ENCODE measurements at regions not wholly inside any gene's neighbourhood (a gene's known extent, or its start where the extent isn't known, plus 50 kb on each side); places are given as distances from the start of the nearest gene placed in this dataset.

GRCh38 chr1:105700723-105701122 lies 1355.8 kb upstream of the PRMT6 start:
- no peak overlapping the region for H3K4me3 ChIP-seq (ENCODE audit: control extremely low read depth in 1 of 5, extremely low read depth in 1 of 5, insufficient read depth in 1 of 5, low read depth in 2 of 5, low read length in 4 of 5)

DNA sequence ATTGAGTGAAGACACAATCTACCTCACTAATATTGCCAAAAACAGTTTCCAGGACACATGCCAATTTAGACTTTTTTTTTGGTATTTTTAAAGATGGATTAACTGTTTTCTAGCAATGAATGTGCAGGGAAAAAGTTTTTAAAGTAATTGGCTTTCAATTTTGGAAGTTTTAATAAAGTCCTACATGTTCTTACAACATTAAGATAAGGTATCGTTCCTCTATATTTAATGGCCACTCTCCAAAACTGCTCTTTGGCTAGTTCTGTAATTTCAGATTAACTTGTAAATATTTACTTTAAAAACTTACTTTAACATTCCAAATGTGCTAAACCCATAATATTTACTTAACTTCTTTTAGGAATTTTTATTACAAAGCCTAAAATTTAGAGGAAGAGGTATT lies 1332.2 kb upstream of the PRMT6 start:
- H3K27me3 ChIP-seq (replicated peaks in 1 of 4; ENCODE audit: control extremely low read depth in 1 of 4, control insufficient read depth in 3 of 4, insufficient read depth in 4 of 4, low read length in 3 of 4) = no peaks in the 10 kb centered on the region
- intact Hi-C loops (cut with micrococcal nuclease) = no loop called here
- Mint-ChIP-seq H3K9me3 (ENCODE audit: insufficient read depth) (no peaks in the 10 kb centered on the region), H3K4me1 (no peaks in the 10 kb centered on the region), H3K27me3 (no peaks in the 10 kb centered on the region), H3K27ac (no peak overlapping the region), H3K4me3 (no peak overlapping the region)
- no peaks in the 10 kb centered on the region for H4K20me1 ChIP-seq (ENCODE audit: control insufficient read depth, insufficient read depth, low read length, poor library complexity, severe bottlenecking)
- no peak overlapping the region for H3K4me3 ChIP-seq (ENCODE audit: control extremely low read depth in 1 of 5, extremely low read depth in 1 of 5, insufficient read depth in 1 of 5, low read depth in 2 of 5, low read length in 4 of 5)
- H3K4me1 ChIP-seq (ENCODE audit: control insufficient read depth in 2 of 2, insufficient read depth in 2 of 2, low read length in 2 of 2) = no peaks in the 10 kb centered on the region
- DNase-seq = no peak
- no peaks in the 10 kb centered on the region for H3K9me3 ChIP-seq (ENCODE audit: control extremely low read depth in 1 of 3, control insufficient read depth in 2 of 3, insufficient read depth in 1 of 3, low read length in 2 of 3)
- no peaks in the 10 kb centered on the region for H3K79me2 ChIP-seq (ENCODE audit: control insufficient read depth, insufficient read depth, low read length)
- no peak overlapping the region for H2AFZ ChIP-seq (ENCODE audit: insufficient read depth, low read depth, low read length, poor library complexity, severe bottlenecking)
- CTCF ChIA-PET = no interaction called here
- no peak overlapping the region for H3K27ac ChIP-seq (ENCODE audit: low read length in 2 of 2)
- no peak for TF ChIP-seq EZH2 (IDR thresholded peaks at IDR 0.05; ENCODE audit: borderline replicate concordance, insufficient read depth, low read depth, low read length, poor library complexity, severe bottlenecking)
- TF ChIP-seq CTCF (IDR thresholded peaks at IDR 0.05) = no peak
- H3K36me3 ChIP-seq (replicated peaks in 1 of 2; ENCODE audit: control extremely low read depth in 1 of 2, control insufficient read depth in 1 of 2, extremely low read depth in 1 of 2, insufficient read depth in 2 of 2, low read length in 1 of 2) = no peaks in the 10 kb centered on the region
- WGBS (ENCODE audit: insufficient coverage) = no CpG with 5 or more reads among the region's 1 CpG
- ATAC-seq (ENCODE audit: low read depth) = no peak
- H3K4me2 ChIP-seq (replicated peaks; ENCODE audit: low read depth, low read length, poor library complexity, severe bottlenecking) = no peak overlapping the region
- no peak overlapping the region for H3K9ac ChIP-seq (ENCODE audit: low read length)
- POLR2A ChIA-PET = no interaction called here

More at GRCh38 chr1:105700723-105701122, 1355.8 kb upstream of the PRMT6 start:
- no peaks in the 10 kb centered on the region for H3K36me3 ChIP-seq (replicated peaks in 1 of 2; ENCODE audit: control extremely low read depth in 1 of 2, control insufficient read depth in 1 of 2, extremely low read depth in 1 of 2, insufficient read depth in 2 of 2, low read length in 1 of 2)
- ATAC-seq (ENCODE audit: low read depth) (no peak), DNase-seq (no peak)
- H3K4me1 ChIP-seq (ENCODE audit: control insufficient read depth in 2 of 2, insufficient read depth in 2 of 2, low read length in 2 of 2) = no peaks in the 10 kb centered on the region
- Mint-ChIP-seq H3K27me3 (no peaks in the 10 kb centered on the region), H3K4me1 (no peaks in the 10 kb centered on the region), H3K27ac (no peak overlapping the region), H3K4me3 (no peak overlapping the region), H3K9me3 (ENCODE audit: insufficient read depth) (no peaks in the 10 kb centered on the region)
- WGBS (ENCODE audit: insufficient coverage) = no CpG with 5 or more reads among the region's 2 CpGs
- H3K27me3 ChIP-seq (replicated peaks in 1 of 4; ENCODE audit: control extremely low read depth in 1 of 4, control insufficient read depth in 3 of 4, insufficient read depth in 4 of 4, low read length in 3 of 4) = no peaks in the 10 kb centered on the region
- no peaks in the 10 kb centered on the region for H4K20me1 ChIP-seq (ENCODE audit: control insufficient read depth, insufficient read depth, low read length, poor library complexity, severe bottlenecking)
- no peaks in the 10 kb centered on the region for H3K79me2 ChIP-seq (ENCODE audit: control insufficient read depth, insufficient read depth, low read length)
- H3K27ac ChIP-seq (ENCODE audit: low read length in 2 of 2) = no peak overlapping the region
- no peak overlapping the region for H3K4me2 ChIP-seq (replicated peaks; ENCODE audit: low read depth, low read length, poor library complexity, severe bottlenecking)
- POLR2A ChIA-PET = no interaction called here
- H2AFZ ChIP-seq (ENCODE audit: insufficient read depth, low read depth, low read length, poor library complexity, severe bottlenecking) = no peak overlapping the region
- no peak for TF ChIP-seq EZH2 (IDR thresholded peaks at IDR 0.05; ENCODE audit: borderline replicate concordance, insufficient read depth, low read depth, low read length, poor library complexity, severe bottlenecking)
- no peak for TF ChIP-seq CTCF (IDR thresholded peaks at IDR 0.05)
- no peaks in the 10 kb centered on the region for H3K9me3 ChIP-seq (ENCODE audit: control extremely low read depth in 1 of 3, control insufficient read depth in 2 of 3, insufficient read depth in 1 of 3, low read length in 2 of 3)
- H3K9ac ChIP-seq (ENCODE audit: low read length) = no peak overlapping the region
- intact Hi-C loops (cut with micrococcal nuclease) = no loop called here
- CTCF ChIA-PET = no interaction called here
